LNCaP clone FGC (cell line): ENCODE measurements at regions not wholly inside any gene's neighbourhood (a gene's known extent, or its start where the extent isn't known, plus 50 kb on each side); places are given as distances from the start of the nearest gene placed in this dataset.

Experiments used
- DNase-seq: peaks from one replicate; pipeline ENCODE4 v3.0.0-alpha.2; 2011; ENCODE audit warnings: low read depth
- H3K4me3 ChIP-seq: 2 replicates; pipeline ENCODE4 v1.5.1; 2011; ENCODE audit warnings: mild to moderate bottlenecking, low read depth, low read length, control low read depth
- CTCF ChIP-seq: IDR thresholded peaks from 2 replicates; pipeline ENCODE4 v1.5.1; 2012; ENCODE audit warnings: mild to moderate bottlenecking; ENCODE audit not compliant: control insufficient read depth, insufficient read depth; ENCODE audit errors: extremely low read depth

GRCh38 chr9:86407022-86407421, 52.8 kb upstream of the TUT7 start:
- no peak overlapping the region for H3K4me3 ChIP-seq
- TF ChIP-seq CTCF, result no peak
- DNase-seq, result no peak

GRCh38 chr9:86406366-86406765, 52.2 kb upstream of the TUT7 start:
- TF ChIP-seq CTCF, result no peak
- no peak overlapping the region for H3K4me3 ChIP-seq
- no peak for DNase-seq

DNA sequence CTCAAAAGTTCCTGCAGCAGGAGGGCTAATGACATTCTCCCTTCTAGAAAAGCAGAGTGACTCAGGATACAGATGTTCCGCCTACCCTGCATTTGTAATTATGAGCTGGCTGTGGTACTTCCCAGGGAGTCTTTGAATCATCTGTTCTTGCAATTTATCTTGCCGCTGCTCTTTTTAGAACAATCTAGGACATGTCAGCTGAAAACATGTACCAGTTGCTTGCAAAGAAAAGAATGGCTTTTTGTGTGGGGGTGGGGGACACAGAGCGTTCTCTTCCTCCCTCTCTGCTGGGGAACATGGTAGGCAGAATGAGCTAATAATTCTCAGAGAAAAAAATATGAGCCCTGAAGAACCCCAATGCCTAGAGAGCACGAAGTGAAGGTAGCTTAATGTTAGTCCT, 51.7 kb upstream of the TUT7 start:
- DNase-seq, result peak; percentile 11
- no peak for TF ChIP-seq CTCF
- no peak overlapping the region for H3K4me3 ChIP-seq

GRCh38 chr9:86405086-86405491, 50.9 kb upstream of the TUT7 start:
- no peak overlapping the region for H3K4me3 ChIP-seq
- peak; percentile 99 for DNase-seq
- TF ChIP-seq CTCF, result no peak
